ENCODE measurements at regions not wholly inside any gene's neighbourhood (a gene's known extent, or its start where the extent isn't known, plus 50 kb on each side); places are given as distances from the start of the nearest gene placed in this dataset.

- no peak overlapping the region for H3K4me3 ChIP-seq
- H3K27me3 ChIP-seq: no peaks in the 10 kb centered on the region
- H3K36me3 ChIP-seq: no peaks in the 10 kb centered on the region
- DNase-seq: peak; percentile 70
- no peaks in the 10 kb centered on the region for H3K9me3 ChIP-seq
Measured at GRCh38 chr12:115337693-115338543, 653.9 kb upstream of the TBX3 start.

GRCh38 chr12:115336506-115336905, 652.5 kb upstream of the TBX3 start:
- no peak overlapping the region for H3K4me3 ChIP-seq
- no peak for DNase-seq
- no peaks in the 10 kb centered on the region for H3K36me3 ChIP-seq
- no peaks in the 10 kb centered on the region for H3K9me3 ChIP-seq
- no peaks in the 10 kb centered on the region for H3K27me3 ChIP-seq

GRCh38 chr12:115335594-115335993, 651.6 kb upstream of the TBX3 start:
- DNase-seq: no peak
- no peaks in the 10 kb centered on the region for H3K36me3 ChIP-seq
- no peak overlapping the region for H3K4me3 ChIP-seq
- no peaks in the 10 kb centered on the region for H3K27me3 ChIP-seq
- H3K9me3 ChIP-seq: no peaks in the 10 kb centered on the region; the same call in 1 of the 2 replicates

GRCh38 chr12:115335048-115335447, 651.1 kb upstream of the TBX3 start:
- no peak overlapping the region for H3K4me3 ChIP-seq
- no peak for DNase-seq

GRCh38 chr12:115332945-115333344, 649.0 kb upstream of the TBX3 start:
- DNase-seq: no peak

More at GRCh38 chr12:115335048-115335447, 651.1 kb upstream of the TBX3 start:
- Histone ChIP-seq H3K36me3 (no peaks in the 10 kb centered on the region), H3K27me3 (no peaks in the 10 kb centered on the region), H3K9me3 (no peaks in the 10 kb centered on the region; the same call in 1 of the 2 replicates)

GRCh38 chr12:115325858-115326257, 641.9 kb upstream of the TBX3 start:
- Histone ChIP-seq H3K36me3 (no peaks in the 10 kb centered on the region), H3K4me3 (no peak overlapping the region), H3K9me3 (no peaks in the 10 kb centered on the region; the same call in none of the 2 replicates), H3K27me3 (no peaks in the 10 kb centered on the region)
- DNase-seq: no peak

More at GRCh38 chr12:115332945-115333344, 649.0 kb upstream of the TBX3 start:
- Histone ChIP-seq H3K9me3 (no peaks in the 10 kb centered on the region; the same call in 1 of the 2 replicates), H3K36me3 (no peaks in the 10 kb centered on the region), H3K27me3 (no peaks in the 10 kb centered on the region), H3K4me3 (no peak overlapping the region)

GRCh38 chr12:115324949-115325593, 641.1 kb upstream of the TBX3 start:
- Histone ChIP-seq H3K27me3 (no peaks in the 10 kb centered on the region), H3K36me3 (no peaks in the 10 kb centered on the region), H3K4me3 (no peak overlapping the region), H3K9me3 (no peaks in the 10 kb centered on the region; the same call in none of the 2 replicates)
- no peak for DNase-seq

GRCh38 chr12:115323223-115323905, 639.4 kb upstream of the TBX3 start:
- no peaks in the 10 kb centered on the region; the same call in 1 of the 2 replicates for H3K9me3 ChIP-seq
- no peak for DNase-seq
- H3K4me3 ChIP-seq: no peak overlapping the region
- H3K36me3 ChIP-seq: no peaks in the 10 kb centered on the region
- H3K27me3 ChIP-seq: no peaks in the 10 kb centered on the region

GRCh38 chr12:115322275-115322674, 638.3 kb upstream of the TBX3 start:
- Histone ChIP-seq H3K36me3 (no peaks in the 10 kb centered on the region), H3K9me3 (no peaks in the 10 kb centered on the region; the same call in 1 of the 2 replicates), H3K27me3 (no peaks in the 10 kb centered on the region), H3K4me3 (no peak overlapping the region)
- no peak for DNase-seq

- DNase-seq: no peak
- Histone ChIP-seq H3K4me3 (no peak overlapping the region), H3K27me3 (no peaks in the 10 kb centered on the region), H3K36me3 (no peaks in the 10 kb centered on the region), H3K9me3 (no peaks in the 10 kb centered on the region; the same call in 1 of the 2 replicates)
Measured at GRCh38 chr12:115320967-115321366, 637.0 kb upstream of the TBX3 start.

GRCh38 chr12:115320451-115320850, 636.5 kb upstream of the TBX3 start:
- Histone ChIP-seq H3K36me3 (no peaks in the 10 kb centered on the region), H3K27me3 (no peaks in the 10 kb centered on the region), H3K9me3 (no peaks in the 10 kb centered on the region; the same call in 1 of the 2 replicates), H3K4me3 (no peak overlapping the region)
- no peak for DNase-seq

GRCh38 chr12:115319446-115320040, 635.6 kb upstream of the TBX3 start:
- Histone ChIP-seq H3K9me3 (no peaks in the 10 kb centered on the region; the same call in 1 of the 2 replicates), H3K4me3 (no peak overlapping the region), H3K27me3 (no peaks in the 10 kb centered on the region), H3K36me3 (no peaks in the 10 kb centered on the region)
- no peak for DNase-seq

- Histone ChIP-seq H3K27me3 (no peaks in the 10 kb centered on the region), H3K4me3 (no peak overlapping the region), H3K36me3 (no peaks in the 10 kb centered on the region), H3K9me3 (no peaks in the 10 kb centered on the region)
- DNase-seq: peak; percentile 55
Measured at GRCh38 chr12:115313929-115314328, 630.0 kb upstream of the TBX3 start.

GRCh38 chr12:115312901-115313300, 628.9 kb upstream of the TBX3 start:
- no peak overlapping the region for H3K4me3 ChIP-seq
- no peaks in the 10 kb centered on the region for H3K9me3 ChIP-seq
- no peak for DNase-seq
- no peaks in the 10 kb centered on the region for H3K36me3 ChIP-seq
- H3K27me3 ChIP-seq: no peaks in the 10 kb centered on the region

GRCh38 chr12:115311875-115312274, 627.9 kb upstream of the TBX3 start:
- H3K36me3 ChIP-seq: no peaks in the 10 kb centered on the region
- no peaks in the 10 kb centered on the region for H3K27me3 ChIP-seq
- H3K9me3 ChIP-seq: no peaks in the 10 kb centered on the region
- DNase-seq: no peak
- no peak overlapping the region for H3K4me3 ChIP-seq

- no peak for DNase-seq
- H3K27me3 ChIP-seq: no peaks in the 10 kb centered on the region
- no peaks in the 10 kb centered on the region for H3K9me3 ChIP-seq
- no peak overlapping the region for H3K4me3 ChIP-seq
- no peaks in the 10 kb centered on the region for H3K36me3 ChIP-seq
Measured at GRCh38 chr12:115308918-115309317, 624.9 kb upstream of the TBX3 start.

- H3K27me3 ChIP-seq: no peaks in the 10 kb centered on the region
- no peaks in the 10 kb centered on the region for H3K9me3 ChIP-seq
- H3K36me3 ChIP-seq: no peaks in the 10 kb centered on the region
- no peak for DNase-seq
- no peak overlapping the region for H3K4me3 ChIP-seq
Measured at GRCh38 chr12:115306380-115306779, 622.4 kb upstream of the TBX3 start.
